Pons (tissue), 1 donor: ENCODE measurements at regions not wholly inside any gene's neighbourhood (a gene's known extent, or its start where the extent isn't known, plus 50 kb on each side); places are given as distances from the start of the nearest gene placed in this dataset.
"Not testable (repeated sequence)": the region's sequence is repeated elsewhere in the genome, so short reads cannot be mapped to it uniquely, and the experiment has no call there.

ENCODE experiments used
- DNase-seq: peaks from one replicate; pipeline ENCODE4 v3.0.0-alpha.2; 2016; ENCODE audit warnings: low spot score

DNA sequence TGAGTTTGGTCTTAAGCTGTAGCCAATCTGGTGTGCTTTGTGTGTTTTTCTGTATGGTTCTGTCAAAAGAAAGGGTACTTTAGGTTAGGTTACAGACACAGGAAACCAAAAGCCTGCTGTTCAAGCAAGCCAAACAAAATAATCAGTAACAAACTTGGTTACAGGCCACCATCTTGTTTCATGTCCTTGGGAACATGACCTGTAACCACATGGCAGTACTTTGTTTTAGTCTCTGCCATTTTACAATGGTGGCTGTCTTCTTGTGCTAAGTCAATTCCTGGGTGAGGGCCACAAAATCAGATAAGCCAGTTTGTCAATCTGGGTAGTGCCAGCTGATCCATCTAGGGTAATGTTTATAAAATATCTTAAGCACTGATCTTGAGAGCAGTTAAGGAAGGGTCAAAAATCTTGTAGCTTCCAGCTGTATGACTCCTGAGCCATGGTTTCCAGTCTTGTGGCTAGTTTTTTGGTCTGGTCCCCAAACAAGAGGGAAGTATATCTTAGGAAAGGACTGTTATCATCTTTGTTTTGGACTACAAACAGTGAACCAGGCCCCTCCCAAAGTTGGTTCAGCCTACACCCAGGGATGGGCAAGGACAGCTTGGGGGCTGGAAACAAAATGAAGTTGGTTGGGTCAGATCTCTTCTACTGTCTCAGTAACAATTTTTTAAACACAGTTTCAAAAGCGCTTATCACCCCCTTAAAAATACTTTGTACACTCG, 90.0 kb downstream of the IGLL5 start:
- DNase-seq = no peak

DNA sequence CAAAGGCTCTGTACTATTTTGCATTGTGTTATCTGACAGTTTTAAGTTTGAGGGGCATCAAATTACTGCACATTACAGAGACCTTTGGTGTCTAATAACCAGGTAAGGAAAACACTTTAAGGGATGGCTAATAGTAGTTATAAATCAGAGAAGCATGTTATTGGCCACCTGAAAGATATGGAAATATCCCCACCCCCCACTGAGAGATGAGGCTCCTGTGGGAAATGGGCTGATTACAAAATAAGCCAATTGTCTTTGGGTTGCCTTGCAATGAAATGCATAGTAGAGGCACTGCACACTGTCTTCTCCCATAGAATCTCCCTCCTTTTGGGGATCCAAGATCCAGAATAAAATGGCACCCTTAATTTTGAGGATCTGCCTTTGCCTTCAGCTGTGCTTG, 91.0 kb downstream of the IGLL5 start:
- no peak for DNase-seq

DNA sequence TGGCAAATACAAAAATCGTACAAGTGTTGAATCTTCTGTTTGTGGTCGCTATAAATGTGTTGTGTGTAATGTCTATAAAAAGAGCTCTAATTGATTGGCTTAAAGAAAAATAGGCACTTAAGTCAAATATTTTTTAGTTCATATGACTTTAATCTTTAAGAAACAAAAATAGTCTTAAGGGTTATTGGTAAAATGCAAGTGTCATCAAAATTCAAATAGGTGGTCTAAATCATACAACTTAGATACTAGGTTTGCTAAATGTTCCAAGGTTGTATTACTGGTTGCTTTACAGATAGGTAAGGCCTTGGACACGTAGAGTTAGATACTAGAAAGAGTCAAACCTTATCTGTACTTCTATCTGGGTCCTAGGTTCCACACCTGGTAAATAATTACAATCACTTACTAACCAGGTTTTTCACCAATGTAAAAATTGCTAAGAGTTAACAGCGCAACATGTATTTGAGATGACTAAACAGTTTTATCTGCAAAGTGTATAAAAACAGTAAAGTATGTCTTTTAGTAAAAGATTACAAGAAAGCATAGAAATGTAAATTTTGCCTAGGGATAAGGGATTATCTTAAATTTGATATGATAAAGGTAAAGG, 91.1 kb upstream of the GNAZ start:
- DNase-seq = no peak

DNA sequence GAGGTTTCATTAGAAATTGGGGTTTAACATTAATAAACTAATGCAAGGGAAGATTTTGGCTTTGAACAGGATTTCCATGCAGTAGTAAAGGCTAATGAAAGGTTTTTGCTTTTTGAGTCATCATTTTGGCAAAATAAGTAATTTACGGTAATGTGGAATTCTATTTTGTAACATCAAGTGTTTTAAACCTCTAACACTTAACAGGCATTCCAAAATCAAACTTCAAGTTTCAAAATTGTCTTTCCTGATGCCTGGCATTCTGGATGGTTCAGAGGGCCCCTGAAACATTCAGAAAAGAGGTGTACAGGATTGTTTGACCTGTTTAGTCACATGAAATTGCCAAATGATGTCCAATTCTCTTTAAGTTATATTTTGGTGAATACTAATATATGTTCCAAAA, 90.4 kb upstream of the GNAZ start:
- no peak for DNase-seq

DNA sequence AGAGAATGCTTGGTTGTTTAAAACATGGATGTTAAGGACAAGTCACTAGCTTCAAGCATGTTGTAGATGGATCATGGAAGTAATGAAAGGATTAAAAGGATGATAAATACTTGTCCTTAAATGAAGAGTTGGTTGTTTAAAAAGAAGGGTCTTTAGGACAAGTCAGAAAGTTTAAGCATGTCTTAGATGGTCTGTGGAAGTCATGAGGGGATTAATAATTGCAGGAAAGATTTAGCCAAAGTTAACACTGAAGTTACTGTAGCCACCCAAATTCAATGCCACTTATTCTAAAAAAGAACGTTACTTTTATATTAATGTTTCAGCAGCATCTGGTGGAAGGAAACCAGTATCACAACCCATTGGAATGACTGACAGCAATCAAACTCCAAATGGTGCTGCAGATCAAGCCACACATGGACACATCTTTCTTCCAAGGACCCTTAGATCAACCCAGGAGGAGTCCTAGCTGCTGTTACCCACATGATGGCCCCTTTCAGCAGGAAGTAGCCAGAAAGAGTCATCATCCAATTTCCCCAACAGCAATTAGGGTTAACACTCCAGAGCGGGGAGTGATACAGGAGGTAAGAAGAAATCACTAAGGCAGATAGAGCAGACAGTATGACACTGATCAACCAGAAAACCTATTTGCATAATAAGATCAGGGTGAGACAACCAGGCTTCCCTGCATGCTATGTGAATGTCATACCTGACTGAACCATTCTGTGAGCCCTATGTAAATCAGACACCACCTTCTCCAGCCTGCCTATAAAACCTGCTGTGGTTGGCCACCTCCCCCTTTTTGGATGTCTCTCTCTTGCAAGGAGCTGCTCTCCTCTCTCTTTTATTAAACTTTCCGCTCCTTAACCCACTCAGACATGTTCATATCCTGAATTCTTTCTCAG, 88.4 kb upstream of the GNAZ start:
- DNase-seq = no peak

DNA sequence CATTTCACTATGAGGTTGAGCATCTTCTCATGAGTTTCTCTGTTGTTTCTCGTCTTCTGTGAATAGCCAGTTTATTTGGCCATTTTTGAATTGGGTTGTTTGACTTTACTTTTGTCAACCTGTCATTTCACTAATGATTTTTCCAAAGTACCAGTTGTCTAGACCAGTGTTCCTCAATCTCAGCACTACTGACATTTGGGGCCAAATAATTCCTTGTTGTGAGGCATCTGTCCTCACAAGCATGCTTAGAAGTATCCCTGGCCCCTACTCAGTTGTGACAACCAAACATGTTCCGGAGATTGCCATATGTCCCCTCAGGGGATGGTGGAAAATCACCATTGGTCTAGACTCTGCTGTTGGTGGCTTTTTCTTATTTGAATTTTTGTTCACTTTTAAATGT, 87.7 kb upstream of the GNAZ start:
- DNase-seq = no peak

DNA sequence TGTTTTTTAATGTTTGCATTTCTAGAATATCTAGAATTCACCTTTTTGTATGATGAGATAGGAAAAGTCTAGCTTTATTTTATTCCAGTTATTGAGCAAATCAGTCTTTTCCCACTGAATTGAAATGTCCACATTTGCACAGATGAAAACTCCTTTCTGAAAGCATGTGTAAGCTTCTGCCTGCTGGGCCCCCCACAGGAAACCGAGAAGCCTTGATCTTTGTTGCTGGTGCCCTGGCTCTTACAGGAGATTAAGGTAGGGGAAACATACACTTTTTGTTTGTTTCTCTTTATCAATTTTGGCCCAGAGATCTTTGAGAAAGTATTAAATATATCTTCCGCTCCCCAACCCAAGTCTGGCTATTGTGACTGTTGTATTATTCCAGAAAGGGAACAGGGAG, 87.2 kb upstream of the GNAZ start:
- DNase-seq = no peak

DNA sequence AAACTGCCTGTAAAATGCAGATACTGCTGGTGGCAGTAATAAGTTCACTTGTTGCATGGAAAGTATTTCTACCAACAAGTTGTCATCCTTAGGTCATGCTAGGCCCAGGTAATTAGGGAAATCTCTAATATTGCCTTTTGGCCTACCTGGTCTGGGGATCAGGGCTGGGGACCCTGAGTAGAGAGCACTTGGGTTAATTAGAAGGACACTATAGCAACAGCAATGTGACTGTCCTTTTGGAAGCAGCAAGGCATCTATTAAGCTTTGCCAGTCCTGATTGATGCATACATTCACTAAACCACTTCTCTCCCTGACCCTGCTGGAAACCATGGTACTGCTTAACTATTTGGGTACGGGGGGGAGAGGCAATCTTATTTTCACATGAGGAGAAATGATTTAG, 86.5 kb upstream of the GNAZ start:
- DNase-seq = no peak

DNA sequence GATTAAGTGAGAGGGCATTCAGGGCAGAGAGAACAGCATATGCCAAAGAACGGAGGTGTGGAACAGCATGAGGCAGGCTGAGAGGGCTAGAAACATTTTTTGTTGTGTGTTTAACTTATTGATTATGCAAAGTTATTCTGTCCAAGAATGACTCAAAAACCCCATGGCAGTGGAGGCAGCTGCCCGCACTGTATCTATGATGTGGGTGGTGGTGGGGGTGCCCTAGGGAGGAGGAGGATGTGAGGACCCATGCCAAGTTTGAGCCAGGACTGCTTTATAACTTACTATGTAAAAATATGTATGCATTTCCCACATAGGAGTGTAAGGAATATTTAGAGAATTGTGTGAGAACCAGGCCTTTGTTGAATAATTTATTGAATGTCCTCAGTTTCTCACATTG, 85.4 kb upstream of the GNAZ start:
- DNase-seq = no peak

DNA sequence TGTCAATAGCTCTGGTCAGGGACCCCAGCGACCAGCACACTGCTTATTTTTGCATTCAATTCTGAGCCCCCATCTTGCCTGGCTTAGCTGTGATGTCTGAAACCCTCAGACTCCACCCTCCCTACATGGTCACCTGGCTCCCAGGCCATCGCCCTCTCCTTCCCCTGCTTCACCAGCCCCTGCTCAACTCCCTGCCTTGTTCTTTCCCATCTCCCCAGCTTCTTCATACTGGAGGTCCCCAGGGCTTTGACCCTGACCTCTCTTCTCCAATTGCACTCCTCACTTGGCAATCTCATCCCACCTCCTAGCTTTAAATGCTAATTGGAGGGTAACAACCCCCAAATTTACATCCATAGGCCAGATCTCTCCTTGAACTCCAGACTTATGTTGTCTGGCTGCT, 84.3 kb upstream of the GNAZ start:
- DNase-seq = no peak

DNA sequence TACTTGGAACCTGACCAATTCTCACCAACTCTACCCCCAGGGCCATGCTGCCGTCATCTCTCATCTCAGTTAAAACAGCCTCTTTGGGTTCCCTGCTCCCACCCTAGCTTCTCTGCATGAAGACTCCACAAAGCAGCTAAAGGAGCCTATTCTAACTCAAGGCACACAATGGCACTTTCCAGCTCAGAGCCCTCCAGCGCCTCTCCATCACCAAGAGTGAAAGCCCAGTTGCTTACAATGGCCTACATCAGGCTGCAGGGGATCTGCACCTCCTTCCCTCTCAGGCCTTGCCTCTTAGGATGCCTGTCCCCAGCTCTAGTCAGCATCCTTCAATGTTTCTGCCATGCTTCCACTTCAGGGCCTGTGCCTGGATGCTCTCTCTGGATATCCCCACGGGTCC, 83.7 kb upstream of the GNAZ start:
- no peak for DNase-seq

DNA sequence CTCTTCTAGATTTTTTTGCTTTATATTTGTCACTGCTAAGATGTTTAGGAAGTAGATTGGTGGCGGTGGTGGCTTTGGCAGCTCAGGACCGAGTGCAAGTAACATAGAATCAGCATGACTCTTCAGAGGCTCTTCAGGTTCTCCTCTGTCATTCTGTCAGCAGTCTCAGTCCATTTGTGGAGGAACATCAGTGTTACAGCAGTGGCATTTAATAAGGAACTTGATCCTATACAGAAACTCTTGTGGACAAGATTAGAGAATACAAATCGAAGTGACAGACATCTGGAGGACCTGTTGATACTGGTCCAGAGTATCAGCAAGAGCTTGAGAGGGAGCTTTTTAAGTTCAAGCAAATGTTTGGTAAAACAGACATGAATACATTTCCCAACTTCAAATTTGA, 82.2 kb upstream of the GNAZ start:
- no peak for DNase-seq

DNA sequence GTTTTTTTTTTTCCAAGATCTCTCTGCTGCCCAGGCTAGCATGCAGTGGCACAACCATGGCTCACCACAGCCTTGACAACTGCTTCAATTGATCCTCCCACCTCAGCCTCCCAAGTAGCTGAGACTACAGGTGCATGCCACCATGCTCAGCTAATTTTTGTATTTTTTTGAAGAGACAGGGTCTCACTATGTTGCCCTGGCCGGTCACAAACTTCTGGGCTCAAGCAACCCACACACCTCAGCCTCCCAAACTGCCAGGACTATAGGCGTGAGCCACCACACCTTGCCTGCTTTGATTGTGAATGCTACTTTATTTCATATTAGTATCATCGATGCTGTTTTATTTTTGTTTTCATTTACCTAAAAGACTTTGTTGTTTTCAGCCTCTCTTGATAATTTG, 81.5 kb upstream of the GNAZ start:
- no peak for DNase-seq

DNA sequence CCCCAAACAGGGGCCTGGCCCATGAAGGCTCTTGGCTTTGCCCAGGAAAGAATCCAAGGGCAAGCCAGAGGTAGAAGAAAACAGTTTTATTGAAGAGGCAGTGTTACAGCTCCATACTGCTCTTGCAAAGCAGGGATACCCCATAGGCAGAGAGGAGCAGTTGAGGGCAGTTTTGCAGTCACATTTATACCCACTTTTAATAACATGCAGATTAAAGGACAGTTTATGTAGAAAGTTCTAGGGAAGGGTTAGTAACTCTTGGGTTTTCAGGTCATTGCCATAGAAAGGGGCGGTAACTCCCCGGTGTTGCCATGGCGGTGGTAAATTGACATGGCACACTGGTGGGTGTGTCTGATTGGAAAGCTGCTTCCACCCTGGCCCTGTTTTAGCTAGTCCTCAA, 80.5 kb upstream of the GNAZ start:
- no peak for DNase-seq

DNA sequence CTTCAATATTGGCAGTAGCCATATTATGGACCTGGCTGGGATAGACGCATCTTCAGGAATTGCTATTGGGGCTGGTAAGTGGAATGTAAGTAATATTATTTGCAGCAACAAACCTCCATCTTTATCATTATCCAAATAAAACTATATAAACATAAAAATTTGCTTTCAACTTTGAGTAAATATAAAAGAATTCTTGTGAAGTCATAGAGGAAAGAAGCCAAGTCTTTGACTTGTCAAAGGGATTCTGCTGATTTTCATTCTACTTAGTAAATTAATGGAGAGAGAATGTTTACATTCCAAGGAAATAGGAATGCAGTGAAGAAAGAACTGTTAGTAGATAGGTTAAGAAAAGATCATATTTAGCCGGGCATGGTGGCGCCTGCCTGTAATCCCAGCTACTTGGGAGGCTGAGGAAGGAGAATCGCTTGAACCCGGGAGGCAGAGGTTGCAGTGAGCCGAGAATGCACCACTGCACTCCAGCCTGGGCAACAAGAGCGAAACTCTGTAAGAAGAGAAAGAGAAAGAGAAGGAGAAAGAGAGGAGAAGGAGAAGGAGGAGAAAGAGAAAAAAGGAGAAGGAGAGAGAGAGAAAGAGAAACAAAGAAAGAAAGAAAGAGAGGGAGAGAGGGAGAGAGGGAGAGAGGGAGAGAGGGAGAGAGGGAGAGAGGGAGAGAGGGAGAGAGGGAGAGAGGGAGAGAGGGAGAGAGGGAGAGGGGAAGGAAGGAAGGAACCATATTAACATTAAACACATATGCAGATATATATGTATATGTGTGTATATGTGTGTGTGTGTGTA, 79.4 kb upstream of the GNAZ start:
- DNase-seq = not testable (repeated sequence)

DNA sequence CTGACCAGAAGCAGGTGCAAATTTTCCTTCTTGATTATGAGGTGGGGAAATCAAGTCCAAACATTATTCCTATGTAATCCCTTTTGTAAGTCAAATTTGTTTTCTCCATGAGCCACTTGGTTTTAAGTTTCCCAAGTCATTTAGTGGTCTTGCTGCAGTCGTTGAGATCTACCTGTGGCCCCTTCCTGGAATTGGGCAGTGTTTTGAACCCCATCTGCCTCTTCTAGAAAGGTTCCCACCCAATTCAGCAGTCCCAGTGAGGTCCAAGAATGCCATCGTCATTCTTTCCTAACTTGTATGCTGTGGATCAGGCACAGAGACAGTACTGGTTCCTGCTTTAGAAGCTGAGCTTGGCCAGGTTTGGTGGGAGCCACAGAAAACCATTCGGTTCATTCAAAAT, 77.8 kb upstream of the GNAZ start:
- no peak for DNase-seq

DNA sequence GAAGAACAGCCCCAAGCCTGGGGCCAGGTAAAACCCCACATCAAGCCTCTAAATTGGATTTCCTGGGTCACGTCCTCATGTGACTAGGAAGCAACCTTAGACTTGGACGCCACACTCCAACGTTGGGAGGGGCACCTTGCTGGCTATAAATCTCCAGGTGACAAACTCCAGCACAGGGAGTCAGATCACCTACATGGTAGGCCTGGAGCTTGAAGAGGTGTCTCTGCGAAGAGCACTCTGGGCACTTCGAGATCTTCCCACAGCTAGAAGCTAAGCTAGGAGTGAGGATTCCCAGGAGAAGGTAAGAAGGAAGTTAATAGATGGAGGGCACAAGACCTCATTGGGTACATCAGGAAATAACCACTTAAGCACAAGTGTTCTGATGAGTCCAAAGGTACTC, 77.1 kb upstream of the GNAZ start:
- DNase-seq = no peak

DNA sequence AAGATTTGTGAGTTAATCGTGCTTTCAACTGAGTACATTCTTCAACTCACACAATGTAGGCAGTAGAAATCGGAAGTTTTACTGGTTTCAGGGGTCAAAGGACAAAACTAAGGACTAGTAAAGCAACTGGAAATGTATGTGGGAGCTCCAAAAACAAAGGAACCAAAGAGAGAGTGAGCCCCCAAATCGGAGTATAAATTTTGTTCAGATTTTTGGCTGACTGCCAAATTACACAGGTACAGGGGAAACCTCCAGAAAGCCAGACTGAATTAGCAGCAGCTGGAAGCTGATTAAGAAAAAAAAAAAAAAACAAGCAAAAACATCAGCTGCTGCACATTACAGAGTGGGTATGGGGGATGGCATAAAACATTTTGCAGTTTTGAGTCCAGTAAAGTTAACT, 75.2 kb upstream of the GNAZ start:
- no peak for DNase-seq

DNA sequence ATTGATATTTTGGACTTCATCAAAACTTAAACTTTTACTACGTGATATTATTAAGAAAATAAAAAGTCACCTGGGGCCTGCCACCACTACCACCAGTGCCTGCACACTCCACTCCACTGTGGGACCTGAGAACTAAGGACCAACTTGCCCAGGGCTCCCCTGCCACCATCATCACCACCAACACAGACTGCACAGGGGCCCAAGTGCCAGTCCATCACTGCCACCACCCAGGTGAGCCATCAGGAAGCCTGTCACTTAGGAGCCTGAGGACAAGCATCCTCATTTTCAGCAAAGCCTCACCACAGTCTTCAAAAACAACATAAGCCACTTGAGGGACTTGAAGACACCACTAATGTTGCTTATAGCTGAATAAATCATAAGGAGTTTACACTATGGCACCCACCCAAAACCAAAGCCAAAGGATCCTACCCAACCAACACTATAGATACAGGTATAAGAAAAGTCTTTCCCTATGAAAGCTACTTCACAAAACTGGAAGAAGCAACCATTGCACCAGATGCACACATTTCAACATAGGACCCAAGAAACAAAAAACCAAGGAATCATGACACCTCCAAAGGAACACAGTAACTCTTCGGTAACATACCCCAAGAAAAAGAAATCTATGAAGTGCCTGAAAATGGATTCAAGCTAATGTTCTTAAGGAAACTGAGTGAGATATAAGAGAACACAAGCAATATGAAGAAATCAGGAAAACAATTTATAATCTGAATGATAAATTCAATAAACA, 73.6 kb upstream of the GNAZ start:
- DNase-seq = no peak

DNA sequence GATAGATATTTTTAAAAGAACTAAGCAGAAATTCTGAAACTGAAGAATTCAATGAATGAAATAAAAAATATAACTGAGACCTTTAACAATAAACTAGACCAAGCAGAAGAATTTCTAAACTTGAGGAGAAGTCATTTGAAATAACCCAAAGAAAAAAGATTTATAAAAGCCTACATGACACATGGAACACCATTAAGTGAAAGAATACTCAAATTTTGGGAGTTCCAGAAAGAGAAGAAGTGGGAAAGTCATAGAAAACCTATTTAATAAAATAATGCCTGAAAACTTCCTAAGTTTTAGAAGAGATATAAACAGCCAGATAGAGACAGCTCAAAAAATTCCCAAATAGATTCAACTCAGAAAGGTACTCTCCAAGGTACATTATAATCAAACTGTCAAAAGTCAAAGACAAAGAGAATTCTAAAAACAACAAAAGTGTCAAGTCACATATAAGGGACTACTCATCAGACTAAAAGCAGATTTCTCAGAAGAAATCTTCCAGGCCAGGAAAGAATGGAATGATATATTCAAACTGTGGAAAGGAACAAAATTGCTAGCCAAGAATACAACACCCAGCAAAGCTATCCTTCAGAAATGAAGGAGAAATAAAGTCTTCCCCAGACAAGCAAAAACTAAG, 72.9 kb upstream of the GNAZ start:
- no peak for DNase-seq

DNA sequence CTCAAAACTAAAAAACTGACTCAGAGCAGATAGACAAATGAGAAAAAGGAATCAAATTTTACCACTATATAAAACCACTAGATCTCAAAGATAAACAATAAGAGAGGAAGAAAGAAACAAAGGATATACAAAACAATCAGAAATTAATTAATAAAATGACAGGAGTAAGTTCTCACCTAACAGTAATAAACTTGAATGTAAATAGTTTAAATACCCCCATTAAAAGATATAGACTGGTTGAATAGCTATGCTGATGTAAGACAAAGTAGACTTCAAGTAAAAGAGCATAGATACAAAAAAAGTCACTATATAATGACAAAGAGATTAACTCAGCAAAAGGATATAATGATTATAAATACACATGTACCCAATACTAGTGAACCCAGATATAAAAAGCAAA, 72.3 kb upstream of the GNAZ start:
- DNase-seq = no peak
